ENCODE measurements at regions not wholly inside any gene's neighbourhood (a gene's known extent, or its start where the extent isn't known, plus 50 kb on each side); places are given as distances from the start of the nearest gene placed in this dataset.
"Not testable (repeated sequence)": the region's sequence is repeated elsewhere in the genome, so short reads cannot be mapped to it uniquely, and the experiment has no call there.

GRCh38 chrX:87003031-87003430 lies 514.6 kb upstream of the KLHL4 start:
- intact Hi-C loops (cut with micrococcal nuclease): no loop called here
- no peaks in the 10 kb centered on the region for H3K4me1 ChIP-seq
- no peak for DNase-seq
- no peak overlapping the region for H3K27ac ChIP-seq (replicated peaks)
- H3K9me3 ChIP-seq (replicated peaks): no peaks in the 10 kb centered on the region
- no peak overlapping the region for H3K4me3 ChIP-seq
- no peaks in the 10 kb centered on the region for H3K27me3 ChIP-seq (ENCODE audit: low read depth)
- TF ChIP-seq CTCF (IDR thresholded peaks at IDR 0.05; ENCODE audit: borderline replicate concordance): no peak
- H3K36me3 ChIP-seq: no peaks in the 10 kb centered on the region

DNA sequence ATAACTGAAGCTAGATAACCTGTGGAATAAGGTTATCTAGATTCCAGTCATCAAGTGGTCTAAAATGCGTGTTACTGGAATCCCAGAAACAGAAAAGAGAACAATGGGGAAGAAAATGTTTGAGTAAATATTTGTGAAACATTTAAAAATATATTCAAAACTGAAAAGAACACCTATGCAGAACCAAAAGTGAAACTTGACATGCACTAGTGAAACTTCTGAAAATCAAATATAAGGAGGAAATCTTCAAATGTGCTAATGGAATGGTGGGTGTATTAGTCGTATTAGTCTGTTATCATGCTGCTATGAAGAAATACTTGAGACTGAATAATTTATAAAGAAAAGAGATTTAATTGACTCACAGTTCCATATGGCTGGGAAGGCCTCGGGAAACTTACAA lies 512.4 kb upstream of the KLHL4 start:
- no peak for DNase-seq
- no peak overlapping the region for H3K27ac ChIP-seq (replicated peaks)
- no peak for TF ChIP-seq CTCF (IDR thresholded peaks at IDR 0.05; ENCODE audit: borderline replicate concordance)
- no peaks in the 10 kb centered on the region for H3K36me3 ChIP-seq
- H3K4me1 ChIP-seq: no peaks in the 10 kb centered on the region
- intact Hi-C loops (cut with micrococcal nuclease): no loop called here
- H3K27me3 ChIP-seq (ENCODE audit: low read depth): no peaks in the 10 kb centered on the region
- H3K9me3 ChIP-seq (replicated peaks): no peaks in the 10 kb centered on the region
- H3K4me3 ChIP-seq: no peak overlapping the region

GRCh38 chrX:87005885-87006284 lies 511.7 kb upstream of the KLHL4 start:
- H3K27ac ChIP-seq (replicated peaks): no peak overlapping the region
- no peaks in the 10 kb centered on the region for H3K36me3 ChIP-seq
- DNase-seq: no peak
- intact Hi-C loops (cut with micrococcal nuclease): no loop called here
- no peak overlapping the region for H3K4me3 ChIP-seq
- no peaks in the 10 kb centered on the region for H3K9me3 ChIP-seq (replicated peaks)
- no peaks in the 10 kb centered on the region for H3K27me3 ChIP-seq (ENCODE audit: low read depth)
- no peak for TF ChIP-seq CTCF (IDR thresholded peaks at IDR 0.05; ENCODE audit: borderline replicate concordance)
- H3K4me1 ChIP-seq: no peaks in the 10 kb centered on the region

GRCh38 chrX:87006561-87006960 lies 511.0 kb upstream of the KLHL4 start:
- no peaks in the 10 kb centered on the region for H3K36me3 ChIP-seq
- no peak overlapping the region for H3K27ac ChIP-seq (replicated peaks)
- H3K4me3 ChIP-seq: no peak overlapping the region
- DNase-seq: no peak
- no peaks in the 10 kb centered on the region for H3K4me1 ChIP-seq
- no peaks in the 10 kb centered on the region for H3K9me3 ChIP-seq (replicated peaks)
- H3K27me3 ChIP-seq (ENCODE audit: low read depth): no peaks in the 10 kb centered on the region
- TF ChIP-seq CTCF (IDR thresholded peaks at IDR 0.05; ENCODE audit: borderline replicate concordance): no peak
- intact Hi-C loops (cut with micrococcal nuclease): no loop called here

GRCh38 chrX:87017210-87017609 lies 500.4 kb upstream of the KLHL4 start:
- no peaks in the 10 kb centered on the region for H3K27me3 ChIP-seq (ENCODE audit: low read depth)
- H3K36me3 ChIP-seq: no peaks in the 10 kb centered on the region
- H3K4me1 ChIP-seq: no peaks in the 10 kb centered on the region
- intact Hi-C loops (cut with micrococcal nuclease): no loop called here
- DNase-seq: no peak
- no peak overlapping the region for H3K4me3 ChIP-seq
- H3K27ac ChIP-seq (replicated peaks): no peak overlapping the region
- no peaks in the 10 kb centered on the region for H3K9me3 ChIP-seq (replicated peaks)
- TF ChIP-seq CTCF (IDR thresholded peaks at IDR 0.05; ENCODE audit: borderline replicate concordance): no peak

GRCh38 chrX:87033115-87033514 lies 484.5 kb upstream of the KLHL4 start:
- H3K4me3 ChIP-seq; DNase-seq; intact Hi-C loops (cut with micrococcal nuclease): not testable (repeated sequence)

More at GRCh38 chrX:87033115-87033514, 484.5 kb upstream of the KLHL4 start:
- not testable (repeated sequence) for H3K4me1 ChIP-seq; H3K36me3 ChIP-seq; H3K27me3 ChIP-seq (ENCODE audit: low read depth); H3K9me3 ChIP-seq (replicated peaks); H3K27ac ChIP-seq (replicated peaks)
